ELR (cell line): ENCODE measurements at regions not wholly inside any gene's neighbourhood (a gene's known extent, or its start where the extent isn't known, plus 50 kb on each side); places are given as distances from the start of the nearest gene placed in this dataset.
A peak's percentile ranks its signal among the peaks of the same experiment; 100 is the strongest.

Source experiments
- DNase-seq: peaks from one replicate; pipeline ENCODE4 v3.0.0-alpha.2; 2015; ENCODE audit warnings: low read depth

- DNase-seq: no peak
These were observed 1671.8 kb upstream of the SLC39A10 start for GRCh38 chr2:193985272-193985671.

GRCh38 chr2:193980599-193980998, 1676.4 kb upstream of the SLC39A10 start:
- DNase-seq: no peak

DNA sequence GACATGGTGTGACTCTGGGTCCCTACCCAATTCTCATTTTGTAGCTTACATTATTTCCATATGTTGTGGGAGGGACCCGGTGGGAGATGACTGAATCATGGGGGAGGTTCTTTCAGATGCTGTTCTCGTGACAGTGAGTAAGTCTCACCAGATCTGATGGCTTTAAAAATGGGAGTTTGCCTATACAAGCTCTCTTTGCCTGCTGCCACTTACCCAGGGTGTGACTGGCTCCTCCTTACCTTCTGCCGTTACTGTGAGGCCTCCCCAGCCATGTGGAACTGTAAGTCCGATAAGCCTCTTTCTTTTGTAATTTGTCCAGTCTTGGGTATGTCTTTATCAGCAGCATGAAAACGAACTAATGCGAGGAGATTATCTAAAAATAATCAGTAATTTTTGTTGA, 1683.2 kb upstream of the SLC39A10 start:
- no peak for DNase-seq

GRCh38 chr2:193966590-193966989, 1690.4 kb upstream of the SLC39A10 start:
- DNase-seq: peak; percentile 82

DNA sequence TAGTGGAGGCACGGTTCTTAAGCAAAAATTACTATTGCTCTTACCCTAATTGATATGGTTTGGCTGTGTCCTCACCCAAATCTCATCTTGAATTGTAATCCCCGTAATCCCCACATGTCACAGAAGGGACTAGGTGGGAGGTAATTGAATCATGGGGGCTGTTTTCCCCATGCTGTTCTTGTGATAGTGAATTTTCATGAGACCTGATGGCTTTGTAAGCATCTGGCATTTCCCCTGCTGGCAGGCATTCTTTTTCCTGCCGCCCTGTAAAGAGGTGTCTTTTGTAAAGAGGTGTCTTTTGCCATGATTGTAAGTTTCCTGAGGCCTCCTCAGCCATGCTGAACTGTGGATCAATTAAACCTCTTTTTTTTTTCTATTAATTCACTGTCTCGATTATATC, 1691.8 kb upstream of the SLC39A10 start:
- no peak for DNase-seq

- DNase-seq: peak; percentile 71
These were observed 1693.4 kb upstream of the SLC39A10 start for GRCh38 chr2:193963472-193964119.

DNA sequence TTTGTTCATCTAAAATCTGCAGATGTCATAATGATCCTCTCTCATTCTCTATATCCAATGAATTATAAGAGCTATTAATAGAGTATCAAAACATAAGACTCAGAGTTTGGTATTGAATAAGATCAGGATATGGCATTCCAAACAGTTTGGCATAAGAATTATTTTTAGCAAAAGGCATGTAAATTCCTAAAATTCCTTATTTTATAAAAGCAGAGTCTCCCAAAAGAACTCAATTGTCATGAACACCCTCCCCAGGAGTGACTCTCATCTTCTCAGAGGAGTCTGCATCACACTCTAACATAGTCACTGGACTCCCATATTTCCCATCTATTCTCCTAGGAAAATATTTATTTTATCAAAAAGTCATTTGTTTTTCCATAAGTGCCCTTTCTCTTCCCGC, 1710.2 kb upstream of the SLC39A10 start:
- DNase-seq: no peak

- DNase-seq: no peak
These were observed 1713.5 kb upstream of the SLC39A10 start for GRCh38 chr2:193943406-193943960.

- DNase-seq: no peak
These were observed 1721.9 kb upstream of the SLC39A10 start for GRCh38 chr2:193935114-193935513.

DNA sequence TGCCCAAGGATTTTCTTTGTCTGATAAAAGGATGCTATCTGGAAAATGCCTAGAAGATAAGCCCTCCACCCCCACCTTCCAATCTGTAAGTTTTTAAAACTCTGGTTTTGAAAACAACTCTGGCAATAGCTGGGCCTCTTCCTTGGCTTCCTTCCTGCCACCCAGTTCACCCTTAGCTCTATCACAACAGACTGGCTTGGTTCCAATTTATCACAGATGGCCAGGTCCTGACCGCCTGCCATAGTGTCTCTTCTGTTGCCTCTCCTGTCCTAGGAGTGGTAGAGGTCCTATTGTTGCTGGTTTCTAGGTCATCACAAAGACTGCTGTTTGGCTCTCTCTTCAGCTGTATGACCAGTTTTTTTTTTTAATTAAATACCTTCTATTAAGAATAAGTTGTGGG, 1727.9 kb upstream of the SLC39A10 start:
- DNase-seq: no peak

- DNase-seq: no peak
These were observed 1712.8 kb upstream of the TMEFF2 start for GRCh38 chr2:193907561-193907960.

GRCh38 chr2:193900292-193900691, 1705.6 kb upstream of the TMEFF2 start:
- no peak for DNase-seq

DNA sequence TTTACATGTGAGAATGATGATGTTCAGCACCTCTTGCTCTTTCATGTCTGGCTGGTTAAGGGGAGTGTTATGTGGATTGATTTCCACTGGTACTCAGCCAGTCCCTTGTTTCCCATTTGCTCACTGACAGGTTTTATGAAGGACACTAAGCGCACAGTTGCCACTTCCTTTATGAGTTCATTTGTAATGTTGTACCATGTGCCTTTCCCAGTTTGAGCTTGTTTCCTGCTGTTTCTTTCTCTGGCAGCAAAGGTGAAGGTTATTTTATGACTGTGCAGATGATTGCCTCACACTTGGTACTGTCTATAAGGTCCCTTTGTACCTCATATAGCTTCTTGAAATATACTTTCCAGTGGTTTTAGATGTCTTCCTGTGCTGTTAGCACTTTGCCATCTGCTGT, 1700.5 kb upstream of the TMEFF2 start:
- peak; percentile 3 for DNase-seq

DNA sequence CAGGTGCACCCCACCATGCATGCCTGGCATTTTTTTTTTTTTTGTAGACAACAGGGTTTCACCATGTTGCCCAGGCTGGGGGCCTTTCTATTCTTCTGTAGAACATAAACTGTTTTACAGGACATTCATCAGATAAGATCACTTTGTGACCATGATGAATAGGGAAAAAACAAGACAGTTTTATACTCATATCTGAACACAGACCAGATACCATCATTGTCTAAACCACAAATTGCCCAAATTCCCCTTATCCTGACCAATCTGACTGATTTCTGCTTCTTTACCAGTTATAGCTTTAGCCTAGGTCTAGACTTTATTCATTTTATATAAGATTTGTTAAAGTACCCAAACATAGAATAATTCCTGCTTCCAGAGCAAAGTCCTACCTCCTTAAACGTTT, 1699.3 kb upstream of the TMEFF2 start:
- DNase-seq: no peak

- DNase-seq: no peak
These were observed 1696.3 kb upstream of the TMEFF2 start for GRCh38 chr2:193891023-193891422.

DNA sequence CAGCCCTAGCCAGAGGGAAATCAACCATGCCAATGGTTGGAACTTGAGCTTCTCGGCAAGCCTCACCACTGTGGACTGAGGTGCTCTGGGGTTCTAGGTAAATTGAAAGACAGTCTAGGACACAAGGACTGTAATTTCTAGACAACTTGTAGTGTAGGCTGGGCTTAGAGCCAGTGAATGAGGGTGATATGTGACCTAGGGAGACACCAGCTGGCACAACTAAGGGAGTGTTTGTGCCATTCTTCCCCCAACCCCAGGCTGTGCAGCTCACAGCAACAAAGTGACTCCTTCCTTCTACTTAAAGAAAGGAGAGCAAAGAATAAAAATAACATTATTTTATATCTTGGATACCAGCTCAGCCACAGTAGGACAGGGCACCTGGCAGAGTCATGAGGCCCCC, 1690.7 kb upstream of the TMEFF2 start:
- DNase-seq: no peak

DNA sequence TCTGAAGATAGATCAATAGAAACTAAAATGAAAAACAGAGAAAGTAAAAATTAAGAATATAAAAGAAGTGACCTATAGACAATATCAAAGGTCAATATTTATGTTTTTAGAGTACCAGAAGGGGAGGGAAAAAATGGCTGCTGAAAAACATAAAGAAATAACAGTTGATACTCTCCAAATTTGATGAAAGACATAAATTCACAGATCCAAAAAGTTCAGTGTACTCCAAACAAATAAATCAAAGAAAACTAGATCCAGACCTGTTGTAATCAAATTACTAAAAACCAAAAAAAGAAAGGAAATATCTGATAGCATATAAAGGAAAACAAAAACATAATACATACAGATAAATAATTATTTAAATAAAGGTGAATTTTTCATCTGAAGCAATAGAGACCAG, 1689.1 kb upstream of the TMEFF2 start:
- DNase-seq: no peak

DNA sequence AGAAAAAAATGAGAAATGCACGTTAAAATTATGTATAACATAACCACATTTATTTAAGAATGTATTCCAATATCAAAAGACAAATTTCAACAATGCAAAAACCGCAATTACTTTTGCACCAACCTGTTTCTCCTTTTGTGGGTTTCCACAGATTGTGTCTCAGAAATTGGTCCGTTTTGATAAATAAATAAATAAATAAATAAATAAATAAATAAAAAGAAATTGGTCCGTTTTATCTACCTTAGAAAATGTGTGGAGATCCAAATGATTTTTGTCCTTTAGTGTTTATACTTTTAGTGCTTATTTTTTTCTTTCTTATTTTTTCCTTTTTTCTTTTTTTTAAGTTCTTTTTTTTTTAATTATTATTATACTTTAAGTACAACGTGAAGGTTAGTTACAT, 1682.2 kb upstream of the TMEFF2 start:
- no peak for DNase-seq

DNA sequence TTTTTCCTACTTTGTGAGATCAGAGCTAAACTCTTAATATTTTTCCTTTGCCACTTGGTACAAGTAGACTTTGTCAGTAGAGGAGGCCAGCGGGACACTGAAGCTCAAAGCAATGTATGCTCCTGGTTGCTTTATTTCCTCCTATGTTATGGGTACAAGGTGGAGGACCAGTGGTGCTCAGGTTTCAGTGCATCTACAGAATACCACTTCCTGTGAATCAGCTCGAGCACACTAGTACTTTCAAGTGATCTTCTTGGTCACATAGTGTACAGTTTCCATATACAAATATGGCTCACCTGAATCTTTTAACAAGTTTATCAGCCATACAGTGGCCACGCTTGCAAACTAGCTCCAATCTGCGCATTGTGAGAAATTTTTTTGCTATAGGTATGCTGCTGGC, 1674.8 kb upstream of the TMEFF2 start:
- DNase-seq: peak; percentile 17

DNA sequence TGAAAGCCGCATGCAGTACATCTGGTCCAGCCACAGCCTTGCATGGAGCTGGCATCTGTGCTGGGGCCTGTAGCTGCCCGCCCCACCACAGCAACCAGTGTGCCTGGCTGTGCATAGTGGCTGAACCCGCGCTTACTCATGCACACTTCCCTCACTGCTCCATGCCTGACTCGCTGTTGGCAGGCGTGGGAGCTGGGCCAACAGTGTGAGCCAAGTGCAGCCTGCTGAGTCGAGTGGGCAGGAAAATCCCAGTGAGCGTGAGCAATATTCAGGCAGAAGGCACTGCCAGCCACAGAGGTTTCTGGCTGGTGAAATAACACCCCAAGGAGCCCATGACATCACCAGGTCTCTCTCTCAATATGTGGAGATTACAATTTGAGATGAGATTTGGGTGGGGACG, 1674.1 kb upstream of the TMEFF2 start:
- DNase-seq: peak; percentile 24

- DNase-seq: no peak
These were observed 1673.4 kb upstream of the TMEFF2 start for GRCh38 chr2:193868132-193868531.

- no peak for DNase-seq
These were observed 1672.7 kb upstream of the TMEFF2 start for GRCh38 chr2:193867454-193867853.

DNA sequence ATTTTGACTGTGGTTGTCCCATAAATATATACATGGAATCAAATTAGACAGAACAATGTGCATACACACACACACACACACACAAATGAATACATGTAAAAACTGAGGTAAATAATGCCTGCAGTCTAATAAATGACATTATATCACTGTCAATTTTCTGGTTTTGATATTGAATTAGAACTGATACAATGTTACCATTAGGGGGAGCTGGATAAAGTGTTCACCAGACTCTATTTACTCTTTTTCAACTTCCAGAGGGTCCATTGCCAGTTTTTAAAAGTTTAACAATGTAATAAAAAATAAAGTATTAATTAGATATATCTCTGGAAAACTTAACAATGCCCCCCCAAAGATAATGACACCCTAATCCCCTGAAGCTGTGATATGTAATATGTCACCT, 1666.8 kb upstream of the TMEFF2 start:
- no peak for DNase-seq

- DNase-seq: no peak
These were observed 1653.3 kb upstream of the TMEFF2 start for GRCh38 chr2:193847991-193848390.
